ENCODE measurements at regions not wholly inside any gene's neighbourhood (a gene's known extent, or its start where the extent isn't known, plus 50 kb on each side); places are given as distances from the start of the nearest gene placed in this dataset.

DNA sequence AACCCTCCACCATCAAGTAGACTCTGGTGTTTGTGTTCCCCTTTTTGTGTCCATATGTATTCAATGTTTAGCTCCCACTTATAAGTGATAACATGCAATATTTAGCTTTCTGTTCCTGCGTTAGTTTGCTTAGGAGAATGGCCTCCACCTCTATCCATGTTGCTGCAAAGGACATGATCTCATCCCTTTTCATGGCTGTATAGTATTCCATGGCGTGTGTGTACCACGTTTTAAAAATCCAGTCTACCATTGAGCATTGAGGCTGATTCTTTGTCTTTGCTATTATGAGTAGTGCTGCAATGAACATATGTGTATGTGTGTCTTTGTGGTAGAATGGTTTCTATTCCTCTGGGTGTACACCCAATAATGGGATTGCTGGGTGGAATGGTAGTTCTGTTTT is 140.1 kb downstream of the BASP1 start:
- TF ChIP-seq, protein P1, sequence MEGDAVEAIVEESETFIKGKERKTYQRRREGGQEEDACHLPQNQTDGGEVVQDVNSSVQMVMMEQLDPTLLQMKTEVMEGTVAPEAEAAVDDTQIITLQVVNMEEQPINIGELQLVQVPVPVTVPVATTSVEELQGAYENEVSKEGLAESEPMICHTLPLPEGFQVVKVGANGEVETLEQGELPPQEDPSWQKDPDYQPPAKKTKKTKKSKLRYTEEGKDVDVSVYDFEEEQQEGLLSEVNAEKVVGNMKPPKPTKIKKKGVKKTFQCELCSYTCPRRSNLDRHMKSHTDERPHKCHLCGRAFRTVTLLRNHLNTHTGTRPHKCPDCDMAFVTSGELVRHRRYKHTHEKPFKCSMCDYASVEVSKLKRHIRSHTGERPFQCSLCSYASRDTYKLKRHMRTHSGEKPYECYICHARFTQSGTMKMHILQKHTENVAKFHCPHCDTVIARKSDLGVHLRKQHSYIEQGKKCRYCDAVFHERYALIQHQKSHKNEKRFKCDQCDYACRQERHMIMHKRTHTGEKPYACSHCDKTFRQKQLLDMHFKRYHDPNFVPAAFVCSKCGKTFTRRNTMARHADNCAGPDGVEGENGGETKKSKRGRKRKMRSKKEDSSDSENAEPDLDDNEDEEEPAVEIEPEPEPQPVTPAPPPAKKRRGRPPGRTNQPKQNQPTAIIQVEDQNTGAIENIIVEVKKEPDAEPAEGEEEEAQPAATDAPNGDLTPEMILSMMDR (IDR thresholded peaks at IDR 0.05): no peak
- TF ChIP-seq ZFX (IDR thresholded peaks at IDR 0.05; ENCODE audit: borderline replicate concordance): no peak
